ENCODE measurements at regions not wholly inside any gene's neighbourhood (a gene's known extent, or its start where the extent isn't known, plus 50 kb on each side); places are given as distances from the start of the nearest gene placed in this dataset.

DNA sequence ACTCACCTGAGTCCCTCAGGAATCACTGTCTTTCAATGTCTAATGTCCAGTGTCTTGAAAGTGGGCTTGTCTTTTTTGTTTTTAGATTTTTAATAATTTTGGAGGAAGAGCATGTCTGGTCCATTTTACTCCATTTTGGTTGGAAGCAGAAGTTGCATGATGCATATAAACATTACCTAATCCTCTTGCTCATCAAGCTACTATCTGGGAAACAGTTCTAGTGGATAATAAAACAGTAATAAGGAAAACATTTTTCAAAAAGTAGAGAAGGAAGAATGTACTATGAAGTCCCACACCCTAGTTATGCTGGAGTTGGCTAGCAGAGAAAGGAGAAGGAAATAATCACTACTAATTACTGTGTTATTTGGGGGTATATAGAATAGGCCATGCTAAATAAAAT lies 263.7 kb downstream of the ETAA1 start:
- TF ChIP-seq, protein P1, sequence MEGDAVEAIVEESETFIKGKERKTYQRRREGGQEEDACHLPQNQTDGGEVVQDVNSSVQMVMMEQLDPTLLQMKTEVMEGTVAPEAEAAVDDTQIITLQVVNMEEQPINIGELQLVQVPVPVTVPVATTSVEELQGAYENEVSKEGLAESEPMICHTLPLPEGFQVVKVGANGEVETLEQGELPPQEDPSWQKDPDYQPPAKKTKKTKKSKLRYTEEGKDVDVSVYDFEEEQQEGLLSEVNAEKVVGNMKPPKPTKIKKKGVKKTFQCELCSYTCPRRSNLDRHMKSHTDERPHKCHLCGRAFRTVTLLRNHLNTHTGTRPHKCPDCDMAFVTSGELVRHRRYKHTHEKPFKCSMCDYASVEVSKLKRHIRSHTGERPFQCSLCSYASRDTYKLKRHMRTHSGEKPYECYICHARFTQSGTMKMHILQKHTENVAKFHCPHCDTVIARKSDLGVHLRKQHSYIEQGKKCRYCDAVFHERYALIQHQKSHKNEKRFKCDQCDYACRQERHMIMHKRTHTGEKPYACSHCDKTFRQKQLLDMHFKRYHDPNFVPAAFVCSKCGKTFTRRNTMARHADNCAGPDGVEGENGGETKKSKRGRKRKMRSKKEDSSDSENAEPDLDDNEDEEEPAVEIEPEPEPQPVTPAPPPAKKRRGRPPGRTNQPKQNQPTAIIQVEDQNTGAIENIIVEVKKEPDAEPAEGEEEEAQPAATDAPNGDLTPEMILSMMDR (IDR thresholded peaks at IDR 0.05), result no peak
- TF ChIP-seq POLR2A (IDR thresholded peaks at IDR 0.05), result no peak

Data from body of pancreas (tissue), 4 donors.